Suprapubic skin (tissue), 4 donors: ENCODE measurements at regions not wholly inside any gene's neighbourhood (a gene's known extent, or its start where the extent isn't known, plus 50 kb on each side); places are given as distances from the start of the nearest gene placed in this dataset.

ENCODE experiments used
- EP300 ChIP-seq: sonication (generic); formaldehyde crosslinking; IDR thresholded peaks from one replicate; pipeline ENCODE4 v1.6.1; 2017; ENCODE audit warnings: antibody characterized with exemption
- POLR2A ChIP-seq, 2 donors: fragments of 450-650 bp; IDR thresholded peaks; one replicate each; pipeline ENCODE4 v1.6.1; 2017; ENCODE audit warnings: antibody characterized with exemption in 2 of 2, mild to moderate bottlenecking in 2 of 2, moderate library complexity in 2 of 2
- POLR2AphosphoS5 ChIP-seq, 3 donors: sonication (generic); formaldehyde crosslinking; IDR thresholded peaks; one replicate each; pipeline ENCODE4 v1.6.1; 2017; ENCODE audit warnings: antibody characterized with exemption in 3 of 3
- TF ChIP-seq, protein P1 (sequence below), 2 donors: fragments of 200-600 bp in 1 of 2; fragments of 450-650 bp in 1 of 2; sonication (generic) in 1 of 2; IDR thresholded peaks; one replicate each; pipeline ENCODE4 v1.5.1; 2016 to 2019; ENCODE audit warnings: antibody characterized with exemption in 2 of 2, mild to moderate bottlenecking in 1 of 2, moderate library complexity in 1 of 2

DNA sequence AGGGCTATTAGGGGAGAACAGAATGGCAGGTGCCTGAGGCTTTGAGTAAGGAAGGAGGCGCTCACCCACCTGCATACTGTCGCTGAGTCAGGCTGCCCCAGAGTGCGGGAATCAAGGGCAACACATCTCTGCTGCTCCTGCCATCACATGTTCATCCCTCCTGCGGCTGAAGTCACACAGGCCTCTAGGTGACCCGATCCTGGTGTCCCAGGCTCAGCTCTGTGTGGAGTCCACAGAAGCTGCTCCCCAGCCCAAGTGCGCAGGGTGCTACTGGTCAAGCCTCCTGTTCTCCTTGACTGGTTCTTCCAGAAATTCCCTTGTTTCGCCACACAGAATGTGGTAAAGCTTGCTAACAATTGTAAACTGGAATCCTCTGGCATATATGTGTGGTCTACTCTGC lies 96.9 kb upstream of the IL6 start:
- TF ChIP-seq POLR2AphosphoS5 (IDR thresholded peaks at IDR 0.05) (no peak), EP300 (no peak), POLR2A (IDR thresholded peaks at IDR 0.05) (no peak)
- TF ChIP-seq, protein P1, sequence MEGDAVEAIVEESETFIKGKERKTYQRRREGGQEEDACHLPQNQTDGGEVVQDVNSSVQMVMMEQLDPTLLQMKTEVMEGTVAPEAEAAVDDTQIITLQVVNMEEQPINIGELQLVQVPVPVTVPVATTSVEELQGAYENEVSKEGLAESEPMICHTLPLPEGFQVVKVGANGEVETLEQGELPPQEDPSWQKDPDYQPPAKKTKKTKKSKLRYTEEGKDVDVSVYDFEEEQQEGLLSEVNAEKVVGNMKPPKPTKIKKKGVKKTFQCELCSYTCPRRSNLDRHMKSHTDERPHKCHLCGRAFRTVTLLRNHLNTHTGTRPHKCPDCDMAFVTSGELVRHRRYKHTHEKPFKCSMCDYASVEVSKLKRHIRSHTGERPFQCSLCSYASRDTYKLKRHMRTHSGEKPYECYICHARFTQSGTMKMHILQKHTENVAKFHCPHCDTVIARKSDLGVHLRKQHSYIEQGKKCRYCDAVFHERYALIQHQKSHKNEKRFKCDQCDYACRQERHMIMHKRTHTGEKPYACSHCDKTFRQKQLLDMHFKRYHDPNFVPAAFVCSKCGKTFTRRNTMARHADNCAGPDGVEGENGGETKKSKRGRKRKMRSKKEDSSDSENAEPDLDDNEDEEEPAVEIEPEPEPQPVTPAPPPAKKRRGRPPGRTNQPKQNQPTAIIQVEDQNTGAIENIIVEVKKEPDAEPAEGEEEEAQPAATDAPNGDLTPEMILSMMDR (IDR thresholded peaks at IDR 0.05): no peak
